ENCODE measurements at regions not wholly inside any gene's neighbourhood (a gene's known extent, or its start where the extent isn't known, plus 50 kb on each side); places are given as distances from the start of the nearest gene placed in this dataset.
"Not testable (repeated sequence)": the region's sequence is repeated elsewhere in the genome, so short reads cannot be mapped to it uniquely, and the experiment has no call there.

- FAIRE-seq (no peak), DNase-seq (no peak)
- H3K36me3 ChIP-seq (ENCODE audit: control insufficient read depth in 3 of 3, insufficient read depth in 2 of 3, low read depth in 1 of 3, low read length in 3 of 3), result no peaks in the 10 kb centered on the region
- 66 to 88% (median 82%) methylated on average over 3 of the region's 3 CpGs for WGBS, 3 donors
- H3K9me3 ChIP-seq (ENCODE audit: control insufficient read depth in 2 of 2, insufficient read depth in 1 of 2, low read depth in 1 of 2, low read length in 1 of 2), result no peaks in the 10 kb centered on the region
- H3K27ac ChIP-seq (ENCODE audit: low read depth in 1 of 3, low read length in 2 of 3), result no peak overlapping the region
- H3K4me1 ChIP-seq (ENCODE audit: control insufficient read depth in 3 of 3, insufficient read depth in 2 of 3, low read depth in 1 of 3, low read length in 2 of 3), result no peaks in the 10 kb centered on the region
- no peak overlapping the region for H3K4me3 ChIP-seq (ENCODE audit: low read depth in 1 of 3, low read length in 3 of 3)
- H3K27me3 ChIP-seq (ENCODE audit: control insufficient read depth in 3 of 3, insufficient read depth in 3 of 3, low read length in 3 of 3), result no peaks in the 10 kb centered on the region
These were observed 356.0 kb downstream of the GATA3 start for GRCh38 chr10:8410506-8410905.

- FAIRE-seq (no peak), DNase-seq (no peak)
- 58 to 76% (median 67%) methylated on average over 6 of the region's 6 CpGs for WGBS, 3 donors
- Histone ChIP-seq H3K4me3 (ENCODE audit: low read depth in 1 of 3, low read length in 3 of 3) (no peak overlapping the region), H3K9me3 (ENCODE audit: control insufficient read depth in 2 of 2, insufficient read depth in 1 of 2, low read depth in 1 of 2, low read length in 1 of 2) (no peaks in the 10 kb centered on the region), H3K36me3 (ENCODE audit: control insufficient read depth in 3 of 3, insufficient read depth in 2 of 3, low read depth in 1 of 3, low read length in 3 of 3) (no peaks in the 10 kb centered on the region), H3K27ac (ENCODE audit: low read depth in 1 of 3, low read length in 2 of 3) (no peak overlapping the region), H3K4me1 (ENCODE audit: control insufficient read depth in 3 of 3, insufficient read depth in 2 of 3, low read depth in 1 of 3, low read length in 2 of 3) (no peaks in the 10 kb centered on the region), H3K27me3 (ENCODE audit: control insufficient read depth in 3 of 3, insufficient read depth in 3 of 3, low read length in 3 of 3) (no peaks in the 10 kb centered on the region)
These were observed 358.1 kb downstream of the GATA3 start for GRCh38 chr10:8412541-8412940.

GRCh38 chr10:8415029-8415428 lies 360.5 kb downstream of the GATA3 start:
- H3K27ac ChIP-seq (ENCODE audit: low read depth in 1 of 3, low read length in 2 of 3); H3K4me3 ChIP-seq (ENCODE audit: low read depth in 1 of 3, low read length in 3 of 3); H3K36me3 ChIP-seq (ENCODE audit: control insufficient read depth in 3 of 3, insufficient read depth in 2 of 3, low read depth in 1 of 3, low read length in 3 of 3); DNase-seq; H3K4me1 ChIP-seq (ENCODE audit: control insufficient read depth in 3 of 3, insufficient read depth in 2 of 3, low read depth in 1 of 3, low read length in 2 of 3); FAIRE-seq; H3K9me3 ChIP-seq (ENCODE audit: control insufficient read depth in 2 of 2, insufficient read depth in 1 of 2, low read depth in 1 of 2, low read length in 1 of 2); H3K27me3 ChIP-seq (ENCODE audit: control insufficient read depth in 3 of 3, insufficient read depth in 3 of 3, low read length in 3 of 3): not testable (repeated sequence)
- WGBS, 3 donors, result 82 to 91% (median 90%) methylated on average over 2 of the region's 2 CpGs

- WGBS, 3 donors, result 9 to 24% (median 10%) methylated on average over 8 of the region's 8 CpGs
- H3K4me3 ChIP-seq (ENCODE audit: low read depth in 1 of 3, low read length in 3 of 3), result no peak overlapping the region
- no peaks in the 10 kb centered on the region for H3K4me1 ChIP-seq (ENCODE audit: control insufficient read depth in 3 of 3, insufficient read depth in 2 of 3, low read depth in 1 of 3, low read length in 2 of 3)
- no peaks in the 10 kb centered on the region for H3K27me3 ChIP-seq (ENCODE audit: control insufficient read depth in 3 of 3, insufficient read depth in 3 of 3, low read length in 3 of 3)
- no peak for FAIRE-seq
- no peaks in the 10 kb centered on the region for H3K9me3 ChIP-seq (ENCODE audit: control insufficient read depth in 2 of 2, insufficient read depth in 1 of 2, low read depth in 1 of 2, low read length in 1 of 2)
- no peak for DNase-seq
- no peaks in the 10 kb centered on the region for H3K36me3 ChIP-seq (ENCODE audit: control insufficient read depth in 3 of 3, insufficient read depth in 2 of 3, low read depth in 1 of 3, low read length in 3 of 3)
- H3K27ac ChIP-seq (ENCODE audit: low read depth in 1 of 3, low read length in 2 of 3), result peak overlapping the region in 2 of 3 donors; percentile 9 to 68
These were observed 361.8 kb downstream of the GATA3 start for GRCh38 chr10:8416192-8416701.

DNA sequence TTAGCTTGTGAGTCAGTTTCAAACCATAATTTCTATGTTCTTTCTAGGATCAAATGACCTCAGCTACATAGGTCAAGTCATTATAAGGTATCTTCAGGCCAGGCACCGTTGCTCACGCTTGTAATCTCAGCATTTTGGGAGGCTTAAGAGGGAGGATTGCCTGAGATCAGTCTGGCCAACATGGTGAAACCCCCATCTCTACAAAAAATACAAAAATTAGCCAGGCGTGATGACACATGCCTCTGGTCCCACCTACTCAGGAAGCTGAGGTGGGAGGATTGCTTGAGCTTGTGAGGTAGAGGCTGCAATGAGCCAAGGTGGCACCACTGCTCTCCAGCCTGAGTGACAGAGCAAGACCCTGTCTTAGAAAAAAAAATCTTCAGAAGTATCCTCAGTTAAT lies 362.3 kb downstream of the GATA3 start:
- no peak for FAIRE-seq
- no peak for DNase-seq
- Histone ChIP-seq H3K9me3 (ENCODE audit: control insufficient read depth in 2 of 2, insufficient read depth in 1 of 2, low read depth in 1 of 2, low read length in 1 of 2) (no peaks in the 10 kb centered on the region), H3K27me3 (ENCODE audit: control insufficient read depth in 3 of 3, insufficient read depth in 3 of 3, low read length in 3 of 3) (no peaks in the 10 kb centered on the region), H3K36me3 (ENCODE audit: control insufficient read depth in 3 of 3, insufficient read depth in 2 of 3, low read depth in 1 of 3, low read length in 3 of 3) (no peaks in the 10 kb centered on the region), H3K4me1 (ENCODE audit: control insufficient read depth in 3 of 3, insufficient read depth in 2 of 3, low read depth in 1 of 3, low read length in 2 of 3) (no peaks in the 10 kb centered on the region), H3K27ac (ENCODE audit: low read depth in 1 of 3, low read length in 2 of 3) (peak overlapping the region in 1 of 3 donors; percentile 9), H3K4me3 (ENCODE audit: low read depth in 1 of 3, low read length in 3 of 3) (no peak overlapping the region)
- WGBS, 3 donors, result 51 to 79% (median 69%) methylated on average over 3 of the region's 3 CpGs

DNA sequence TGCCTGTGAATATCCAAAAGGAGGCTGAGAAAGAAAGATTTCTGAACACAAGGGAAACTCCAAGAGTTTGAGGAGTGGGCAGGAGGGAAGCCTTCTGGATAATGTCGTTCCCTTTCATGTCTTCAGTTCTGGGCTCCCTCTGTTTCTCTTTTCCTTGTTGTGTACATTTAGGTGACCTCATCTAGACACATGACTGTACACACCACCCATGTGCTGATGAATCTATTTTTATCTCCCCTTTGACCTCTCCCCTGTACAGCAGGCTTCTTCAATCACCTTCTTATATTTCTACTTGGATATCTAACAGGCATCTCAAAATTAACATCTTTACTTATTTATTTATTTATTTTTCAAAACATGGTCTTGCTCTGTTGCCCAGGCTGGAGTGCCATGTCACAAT lies 363.1 kb downstream of the GATA3 start:
- DNase-seq (no peak), FAIRE-seq (no peak)
- WGBS, 3 donors, result 54 to 75% (median 69%) methylated on average over 1 of the region's 1 CpG
- Histone ChIP-seq H3K4me1 (ENCODE audit: control insufficient read depth in 3 of 3, insufficient read depth in 2 of 3, low read depth in 1 of 3, low read length in 2 of 3) (no peaks in the 10 kb centered on the region), H3K27ac (ENCODE audit: low read depth in 1 of 3, low read length in 2 of 3) (no peak overlapping the region), H3K9me3 (ENCODE audit: control insufficient read depth in 2 of 2, insufficient read depth in 1 of 2, low read depth in 1 of 2, low read length in 1 of 2) (no peaks in the 10 kb centered on the region), H3K4me3 (ENCODE audit: low read depth in 1 of 3, low read length in 3 of 3) (no peak overlapping the region), H3K27me3 (ENCODE audit: control insufficient read depth in 3 of 3, insufficient read depth in 3 of 3, low read length in 3 of 3) (no peaks in the 10 kb centered on the region), H3K36me3 (ENCODE audit: control insufficient read depth in 3 of 3, insufficient read depth in 2 of 3, low read depth in 1 of 3, low read length in 3 of 3) (no peaks in the 10 kb centered on the region)

DNA sequence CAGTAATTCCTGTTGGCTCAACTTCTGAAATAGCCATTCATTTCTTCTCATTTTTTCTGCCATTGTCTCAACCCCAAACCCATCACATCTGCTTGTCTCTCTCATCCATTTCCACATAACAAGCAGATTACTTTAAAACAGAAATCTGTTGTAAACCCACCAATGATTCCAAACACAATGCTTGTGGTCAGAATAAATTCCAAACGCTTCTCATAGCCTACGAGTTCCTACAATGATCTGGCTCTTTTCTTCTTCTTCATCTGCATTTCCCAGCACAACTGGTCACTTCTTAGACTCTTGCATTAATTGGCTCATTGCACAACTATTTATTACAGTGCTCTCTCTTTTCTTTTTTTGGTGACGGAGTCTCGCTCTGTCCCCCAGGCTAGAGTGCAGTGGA lies 364.1 kb downstream of the GATA3 start:
- Histone ChIP-seq H3K27me3 (ENCODE audit: control insufficient read depth in 3 of 3, insufficient read depth in 3 of 3, low read length in 3 of 3) (no peaks in the 10 kb centered on the region), H3K4me1 (ENCODE audit: control insufficient read depth in 3 of 3, insufficient read depth in 2 of 3, low read depth in 1 of 3, low read length in 2 of 3) (no peaks in the 10 kb centered on the region), H3K9me3 (ENCODE audit: control insufficient read depth in 2 of 2, insufficient read depth in 1 of 2, low read depth in 1 of 2, low read length in 1 of 2) (no peaks in the 10 kb centered on the region), H3K36me3 (ENCODE audit: control insufficient read depth in 3 of 3, insufficient read depth in 2 of 3, low read depth in 1 of 3, low read length in 3 of 3) (no peaks in the 10 kb centered on the region), H3K27ac (ENCODE audit: low read depth in 1 of 3, low read length in 2 of 3) (no peak overlapping the region), H3K4me3 (ENCODE audit: low read depth in 1 of 3, low read length in 3 of 3) (no peak overlapping the region)
- FAIRE-seq (no peak), DNase-seq (no peak)
- 75 to 87% (median 79%) methylated on average over 4 of the region's 4 CpGs for WGBS, 3 donors

DNA sequence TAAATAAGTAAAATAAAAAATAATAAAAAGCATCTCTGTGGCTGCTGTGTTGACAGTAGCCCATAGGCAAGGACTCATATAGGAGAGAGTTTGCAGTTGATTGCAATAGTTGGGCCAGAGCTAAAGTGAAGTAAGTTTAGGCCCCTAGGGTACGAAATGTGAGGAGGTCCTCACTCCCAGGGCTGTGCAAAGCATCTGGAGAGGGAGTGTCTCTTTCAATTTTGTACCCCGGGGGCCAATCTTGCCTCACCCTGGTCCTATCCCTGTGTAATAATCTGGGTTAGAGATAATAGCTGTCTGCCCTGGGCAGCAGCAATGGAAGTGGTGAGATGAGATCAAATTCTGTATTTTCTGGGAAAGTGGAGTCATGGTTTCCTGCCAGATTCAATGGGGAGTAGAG lies 365.7 kb downstream of the GATA3 start:
- Histone ChIP-seq H3K4me3 (ENCODE audit: low read depth in 1 of 3, low read length in 3 of 3) (no peak overlapping the region), H3K36me3 (ENCODE audit: control insufficient read depth in 3 of 3, insufficient read depth in 2 of 3, low read depth in 1 of 3, low read length in 3 of 3) (no peaks in the 10 kb centered on the region), H3K27ac (ENCODE audit: low read depth in 1 of 3, low read length in 2 of 3) (no peak overlapping the region), H3K27me3 (ENCODE audit: control insufficient read depth in 3 of 3, insufficient read depth in 3 of 3, low read length in 3 of 3) (no peaks in the 10 kb centered on the region), H3K9me3 (ENCODE audit: control insufficient read depth in 2 of 2, insufficient read depth in 1 of 2, low read depth in 1 of 2, low read length in 1 of 2) (no peaks in the 10 kb centered on the region), H3K4me1 (ENCODE audit: control insufficient read depth in 3 of 3, insufficient read depth in 2 of 3, low read depth in 1 of 3, low read length in 2 of 3) (no peaks in the 10 kb centered on the region)
- 36 to 71% (median 53%) methylated on average over 2 of the region's 2 CpGs for WGBS, 3 donors
- DNase-seq (no peak), FAIRE-seq (no peak)

GRCh38 chr10:8424555-8425211 lies 370.2 kb downstream of the GATA3 start:
- FAIRE-seq (no peak), DNase-seq (no peak)
- Histone ChIP-seq H3K36me3 (ENCODE audit: control insufficient read depth in 3 of 3, insufficient read depth in 2 of 3, low read depth in 1 of 3, low read length in 3 of 3) (no peaks in the 10 kb centered on the region), H3K27ac (ENCODE audit: low read depth in 1 of 3, low read length in 2 of 3) (no peak overlapping the region), H3K27me3 (ENCODE audit: control insufficient read depth in 3 of 3, insufficient read depth in 3 of 3, low read length in 3 of 3) (no peaks in the 10 kb centered on the region), H3K9me3 (ENCODE audit: control insufficient read depth in 2 of 2, insufficient read depth in 1 of 2, low read depth in 1 of 2, low read length in 1 of 2) (no peaks in the 10 kb centered on the region), H3K4me1 (ENCODE audit: control insufficient read depth in 3 of 3, insufficient read depth in 2 of 3, low read depth in 1 of 3, low read length in 2 of 3) (no peaks in the 10 kb centered on the region), H3K4me3 (ENCODE audit: low read depth in 1 of 3, low read length in 3 of 3) (no peak overlapping the region)
- WGBS, 3 donors, result 68 to 77% (median 75%) methylated on average over 3 of the region's 3 CpGs

All from small intestine (tissue), 7 donors.